ENCODE measurements at regions not wholly inside any gene's neighbourhood (a gene's known extent, or its start where the extent isn't known, plus 50 kb on each side); places are given as distances from the start of the nearest gene placed in this dataset.

DNA sequence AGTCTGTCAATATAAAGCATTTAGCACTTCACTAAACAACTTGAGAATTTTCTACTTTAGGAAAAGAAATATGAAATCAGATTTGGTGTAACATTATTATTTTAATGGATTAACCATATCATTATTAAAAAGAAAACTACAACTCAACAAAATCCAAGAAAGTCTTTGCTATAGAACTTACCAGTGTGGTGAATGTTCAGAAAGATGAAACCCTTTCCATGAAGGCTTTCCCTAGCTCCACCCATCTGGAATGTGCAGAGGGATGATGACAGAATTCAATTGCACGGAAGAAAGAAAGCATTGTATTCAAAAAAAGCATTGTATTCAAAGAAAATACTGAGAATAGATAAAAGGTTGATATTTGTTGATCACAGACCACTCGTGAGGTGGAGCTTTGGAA, 328.6 kb upstream of the NUDT12 start:
- no peak overlapping the region for H2BK120ac ChIP-seq (ENCODE audit: low read depth, low read length, poor library complexity, severe bottlenecking)
- no peaks in the 10 kb centered on the region for H4K20me1 ChIP-seq (ENCODE audit: control insufficient read depth, insufficient read depth, insufficient read length)
- H3K23me2 ChIP-seq (ENCODE audit: insufficient read length, low read depth, low read length, poor library complexity, severe bottlenecking), result no peaks in the 10 kb centered on the region
- H4K91ac ChIP-seq (ENCODE audit: insufficient read length, low read depth, low read length), result no peak overlapping the region
- no peaks in the 10 kb centered on the region for H3K27me3 ChIP-seq (ENCODE audit: insufficient read depth, low read length)
- no peak overlapping the region for H3K4me2 ChIP-seq (ENCODE audit: insufficient read depth, insufficient read length, low read length)
- H3K79me1 ChIP-seq (ENCODE audit: insufficient read depth, low read depth, low read length, poor library complexity, severe bottlenecking), result no peaks in the 10 kb centered on the region
- no peak overlapping the region for H4K5ac ChIP-seq (ENCODE audit: insufficient read length, low read depth, low read length)
- H3K4me1 ChIP-seq (ENCODE audit: insufficient read depth, low read length), result no peaks in the 10 kb centered on the region
- no peak overlapping the region for H2BK20ac ChIP-seq (ENCODE audit: low read depth, low read length, poor library complexity, severe bottlenecking)
- H3T11ph ChIP-seq (ENCODE audit: low read length), result no peak overlapping the region
- Mint-ChIP-seq H3K9me3 (no peaks in the 10 kb centered on the region; a peak in 1 of 5 replicates), H3K4me3 (no peak overlapping the region), H3K4me1 (peaks cover 5 to 7% of the 10 kb centered on the region in 2 experiments), H3K27ac (no peak overlapping the region), H3K27me3 (ENCODE audit: low read depth) (no peaks in the 10 kb centered on the region), H3K36me3 (ENCODE audit: insufficient read depth in 1 of 3, low read depth in 3 of 3) (no peaks in the 10 kb centered on the region; a peak in 1 of 7 replicates)
- no peak overlapping the region for H2BK5ac ChIP-seq (ENCODE audit: insufficient read length, low read length)
- no peak overlapping the region for H2BK12ac ChIP-seq (ENCODE audit: insufficient read length, low read depth, low read length)
- no peak overlapping the region for H2AFZ ChIP-seq (ENCODE audit: low read length)
- H3K79me2 ChIP-seq (ENCODE audit: insufficient read depth, low read length), result no peaks in the 10 kb centered on the region
- H3K4ac ChIP-seq (ENCODE audit: low read depth, low read length), result no peak overlapping the region
- no peak overlapping the region for H3K27ac ChIP-seq (ENCODE audit: insufficient read length, low read depth, low read length)
- TF ChIP-seq, protein P1, sequence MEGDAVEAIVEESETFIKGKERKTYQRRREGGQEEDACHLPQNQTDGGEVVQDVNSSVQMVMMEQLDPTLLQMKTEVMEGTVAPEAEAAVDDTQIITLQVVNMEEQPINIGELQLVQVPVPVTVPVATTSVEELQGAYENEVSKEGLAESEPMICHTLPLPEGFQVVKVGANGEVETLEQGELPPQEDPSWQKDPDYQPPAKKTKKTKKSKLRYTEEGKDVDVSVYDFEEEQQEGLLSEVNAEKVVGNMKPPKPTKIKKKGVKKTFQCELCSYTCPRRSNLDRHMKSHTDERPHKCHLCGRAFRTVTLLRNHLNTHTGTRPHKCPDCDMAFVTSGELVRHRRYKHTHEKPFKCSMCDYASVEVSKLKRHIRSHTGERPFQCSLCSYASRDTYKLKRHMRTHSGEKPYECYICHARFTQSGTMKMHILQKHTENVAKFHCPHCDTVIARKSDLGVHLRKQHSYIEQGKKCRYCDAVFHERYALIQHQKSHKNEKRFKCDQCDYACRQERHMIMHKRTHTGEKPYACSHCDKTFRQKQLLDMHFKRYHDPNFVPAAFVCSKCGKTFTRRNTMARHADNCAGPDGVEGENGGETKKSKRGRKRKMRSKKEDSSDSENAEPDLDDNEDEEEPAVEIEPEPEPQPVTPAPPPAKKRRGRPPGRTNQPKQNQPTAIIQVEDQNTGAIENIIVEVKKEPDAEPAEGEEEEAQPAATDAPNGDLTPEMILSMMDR (conservative IDR thresholded peaks at IDR 0.05), result no peak
- no peaks in the 10 kb centered on the region for H3K9me3 ChIP-seq (ENCODE audit: control insufficient read depth, low read depth, low read length)
- H3K56ac ChIP-seq (ENCODE audit: insufficient read length, low read depth, low read length), result no peak overlapping the region
- no peak overlapping the region for H3K9ac ChIP-seq (ENCODE audit: extremely low read depth, insufficient read length, low read length)
- no peak overlapping the region for H2AK5ac ChIP-seq (ENCODE audit: insufficient read length, low read length)
- no CpG with 5 or more reads among the region's 2 CpGs for WGBS (ENCODE audit: extremely low coverage, insufficient read length, low lambda C conversion rate)
- no peak overlapping the region for H3K18ac ChIP-seq (ENCODE audit: insufficient read length, low read depth, low read length)
- H4K8ac ChIP-seq (replicated peaks; ENCODE audit: insufficient read length, low read depth, low read length), result no peak overlapping the region
- H3K23ac ChIP-seq (ENCODE audit: insufficient read length, low read depth, low read length), result no peak overlapping the region
- no peak overlapping the region for H3K14ac ChIP-seq (ENCODE audit: insufficient read depth, low read length)
- no peak for DNase-seq
- no peak overlapping the region for H2BK15ac ChIP-seq (ENCODE audit: low read depth, low read length)
